ENCODE measurements at regions not wholly inside any gene's neighbourhood (a gene's known extent, or its start where the extent isn't known, plus 50 kb on each side); places are given as distances from the start of the nearest gene placed in this dataset.

- DNase-seq (ENCODE audit: low read depth in 1 of 2, low spot score in 2 of 2) (no peak), FAIRE-seq (no peak)
- ChIA-PET POLR2A (ENCODE audit: partially characterized antibody) (no interaction called here), CTCF (ENCODE audit: partially characterized antibody) (interaction anchor here (1.3 to 9.9 kb wide), 3 partner anchors 196 to 202 kb away, joined by 3 to 146 read pairs (median 4); no protein-coding TSS in a partner anchor)
- no peak overlapping the region for H3K4me3 ChIP-seq (ENCODE audit: extremely low read depth in 1 of 4, insufficient read depth in 2 of 4, low read depth in 3 of 4, low read length in 4 of 4)
- no peak for TF ChIP-seq RXRA (IDR thresholded peaks at IDR 0.05; ENCODE audit: insufficient read depth, low read depth, low read length)
- TF ChIP-seq SIX5 (IDR thresholded peaks at IDR 0.05; ENCODE audit: low read depth, low read length), result no peak
- TF ChIP-seq GTF2F1 (IDR thresholded peaks at IDR 0.05; ENCODE audit: borderline replicate concordance, low read depth, low read length), result no peak
- TF ChIP-seq POU5F1 (IDR thresholded peaks at IDR 0.05; ENCODE audit: low read depth, low read length), result no peak
- TF ChIP-seq, protein P1, sequence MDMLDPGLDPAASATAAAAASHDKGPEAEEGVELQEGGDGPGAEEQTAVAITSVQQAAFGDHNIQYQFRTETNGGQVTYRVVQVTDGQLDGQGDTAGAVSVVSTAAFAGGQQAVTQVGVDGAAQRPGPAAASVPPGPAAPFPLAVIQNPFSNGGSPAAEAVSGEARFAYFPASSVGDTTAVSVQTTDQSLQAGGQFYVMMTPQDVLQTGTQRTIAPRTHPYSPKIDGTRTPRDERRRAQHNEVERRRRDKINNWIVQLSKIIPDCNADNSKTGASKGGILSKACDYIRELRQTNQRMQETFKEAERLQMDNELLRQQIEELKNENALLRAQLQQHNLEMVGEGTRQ (IDR thresholded peaks at IDR 0.05; ENCODE audit: low read length), result no peak
- no peak for TF ChIP-seq JUN (IDR thresholded peaks at IDR 0.05; ENCODE audit: low read depth, low read length)
- TF ChIP-seq EP300 (IDR thresholded peaks at IDR 0.05; ENCODE audit: borderline replicate concordance in 1 of 2, low read depth in 2 of 2, low read length in 2 of 2), result no peak
- no peaks in the 10 kb centered on the region for H3K27me3 ChIP-seq (replicated peaks in 1 of 4; ENCODE audit: control insufficient read depth in 3 of 4, extremely low read depth in 1 of 4, insufficient read depth in 3 of 4, low read length in 3 of 4)
- peaks cover 0 to 4% of the 10 kb centered on the region in 2 experiments; a peak in 1 of 4 replicates for H3K9me3 ChIP-seq (ENCODE audit: insufficient read depth in 2 of 2, low read depth in 1 of 2, low read length in 1 of 2)
- no peaks in the 10 kb centered on the region for H4K20me1 ChIP-seq (replicated peaks in 1 of 2; ENCODE audit: control insufficient read depth in 1 of 2, insufficient read depth in 2 of 2, low read length in 2 of 2)
- no peaks in the 10 kb centered on the region for H3K36me3 ChIP-seq (ENCODE audit: control insufficient read depth in 2 of 4, insufficient read depth in 4 of 4, low read length in 3 of 4)
- no peak overlapping the region for H4K5ac ChIP-seq (ENCODE audit: insufficient read length, low read depth, low read length)
- no peak overlapping the region for H2AFZ ChIP-seq (ENCODE audit: low read length)
- H3K23ac ChIP-seq (ENCODE audit: insufficient read length), result no peak overlapping the region
- WGBS, 2 experiments (ENCODE audit: extremely low coverage in 1 of 2, insufficient coverage in 1 of 2, insufficient read length in 1 of 2, insufficient replicate concordance in 2 of 2, low coverage in 1 of 2, low lambda C conversion rate in 2 of 2, missing lambda C conversion rate in 1 of 2), result 91% methylated on average over 8 of the region's 8 CpGs; no CpG with 5 or more reads in 1 of the 2 experiments
- H3K4me1 ChIP-seq (replicated peaks in 1 of 4; ENCODE audit: control insufficient read depth in 3 of 4, insufficient read depth in 4 of 4, low read length in 3 of 4), result no peaks in the 10 kb centered on the region
- no peak overlapping the region for H3K9ac ChIP-seq (replicated peaks in 1 of 4; ENCODE audit: extremely low read depth in 1 of 4, low read depth in 3 of 4, low read length in 3 of 4)
- no peak overlapping the region for H3K18ac ChIP-seq (ENCODE audit: extremely low read depth, low read length)
- H4K91ac ChIP-seq (replicated peaks; ENCODE audit: insufficient read length, low read length), result no peak overlapping the region
- no peak overlapping the region for H3K14ac ChIP-seq (ENCODE audit: insufficient read length)
- H3K4ac ChIP-seq (replicated peaks; ENCODE audit: insufficient read length, low read depth, low read length), result no peak overlapping the region
- H2BK20ac ChIP-seq (ENCODE audit: low read length), result no peak overlapping the region
- no peak overlapping the region for H3K27ac ChIP-seq (ENCODE audit: low read depth, low read length)
- no peak overlapping the region for H2BK12ac ChIP-seq (ENCODE audit: low read depth, low read length)
- H4K8ac ChIP-seq (ENCODE audit: extremely low read depth, insufficient read depth, low read length), result no peak overlapping the region
- H2AK5ac ChIP-seq (ENCODE audit: low read depth, low read length), result no peak overlapping the region
- H3K4me2 ChIP-seq (ENCODE audit: insufficient read depth in 1 of 2, low read depth in 2 of 2, low read length in 2 of 2), result no peak overlapping the region
- no peak overlapping the region for H3K56ac ChIP-seq (replicated peaks; ENCODE audit: insufficient read length, low read depth, low read length)
- no peak overlapping the region for H2BK120ac ChIP-seq (replicated peaks; ENCODE audit: low read depth, low read length)
- H3K79me2 ChIP-seq (ENCODE audit: control insufficient read depth in 1 of 2, insufficient read depth in 2 of 2, low read length in 2 of 2), result no peaks in the 10 kb centered on the region
- no peaks in the 10 kb centered on the region for H3K23me2 ChIP-seq (ENCODE audit: low read depth, low read length)
- H2BK15ac ChIP-seq (ENCODE audit: low read length), result no peak overlapping the region
- no peak overlapping the region for H2BK5ac ChIP-seq (ENCODE audit: low read depth, low read length)
- H3K79me1 ChIP-seq (ENCODE audit: low read depth, low read length), result no peaks in the 10 kb centered on the region
Observed at GRCh38 chr1:67564193-67564592, 120.8 kb upstream of the GADD45A start.

All from H1 (cell line).